OCI-LY7 (cell line): ENCODE measurements at regions not wholly inside any gene's neighbourhood (a gene's known extent, or its start where the extent isn't known, plus 50 kb on each side); places are given as distances from the start of the nearest gene placed in this dataset.

ENCODE experiments used
- BruUV-seq: library from RNA; stranded (reverse); fragments of 400-500 nt; replicated peaks from 2 replicates; lab custom pipeline; 2021; lab: Mats Ljungman, UMichigan
- CTCF ChIA-PET: fragments of 300-600 bp; sonication (Branson Sonifier 250); formaldehyde crosslinking; loops from one replicate; lab custom pipeline; 2022; ENCODE audit warnings: antibody characterized with exemption; ENCODE audit not compliant: unreplicated experiment; lab: Charles Lee
- POLR2A ChIA-PET: fragments of 300-600 bp; sonication (Branson Sonifier 250); formaldehyde crosslinking; loops from one replicate; lab custom pipeline; 2022; ENCODE audit warnings: antibody characterized with exemption; lab: Charles Lee
- DNase-seq: peaks from one replicate; pipeline ENCODE4 v3.0.0-alpha.2; 2015; ENCODE audit warnings: low spot score
- H2AFZ ChIP-seq: fragments of 200-600 bp; sonication (generic), shearing (Covaris generic); 2 replicates; pipeline ENCODE4 v1.6.1; 2014; ENCODE audit warnings: mild to moderate bottlenecking, antibody characterized with exemption, low read length, moderate library complexity
- H3K27ac ChIP-seq: fragments of 200-600 bp; sonication (generic); 2 replicates; pipeline ENCODE4 v1.5.1; 2014; ENCODE audit warnings: mixed run types, low read depth, mild to moderate bottlenecking, moderate library complexity, low read length, inconsistent platforms; ENCODE audit not compliant: poor library complexity, severe bottlenecking
- H3K36me3 ChIP-seq: fragments of 200-600 bp; sonication (generic); 2 replicates; pipeline ENCODE4 v1.6.1; 2014; ENCODE audit warnings: mild to moderate bottlenecking, antibody characterized with exemption, low read length, moderate library complexity, mixed read lengths; ENCODE audit not compliant: insufficient read depth
- H3K4me1 ChIP-seq: fragments of 200-600 bp; sonication (generic); 2 replicates; pipeline ENCODE4 v1.5.1; 2014; ENCODE audit warnings: mild to moderate bottlenecking, low read length; ENCODE audit not compliant: insufficient read depth, poor library complexity, severe bottlenecking
- H3K4me2 ChIP-seq: fragments of 200-600 bp; sonication (generic); 2 replicates; pipeline ENCODE4 v1.6.1; 2014; ENCODE audit warnings: mild to moderate bottlenecking, low read length
- H3K4me3 ChIP-seq: fragments of 200-600 bp; sonication (generic); 2 replicates; pipeline ENCODE4 v1.5.1; 2014; ENCODE audit warnings: mild to moderate bottlenecking, low read depth, low read length; ENCODE audit not compliant: poor library complexity, severe bottlenecking
- H3K79me2 ChIP-seq: fragments of 200-600 bp; sonication (generic); 2 replicates; pipeline ENCODE4 v1.6.1; 2016; ENCODE audit warnings: low read depth, mild to moderate bottlenecking, low read length, moderate library complexity, mixed read lengths; ENCODE audit not compliant: insufficient read depth
- H3K9me2 ChIP-seq: fragments of 200-600 bp; sonication (generic); 2 replicates; pipeline ENCODE4 v1.6.1; 2016; ENCODE audit warnings: mild to moderate bottlenecking, low read length, mixed read lengths; ENCODE audit not compliant: insufficient read depth
- H3K9me3 ChIP-seq: fragments of 200-600 bp; sonication (generic); 2 replicates; pipeline ENCODE4 v1.6.1; 2014; ENCODE audit warnings: mild to moderate bottlenecking, mixed run types, low read length, mixed read lengths
- H4K20me1 ChIP-seq: fragments of 200-600 bp; sonication (generic); 2 replicates; pipeline ENCODE4 v1.6.1; 2014; ENCODE audit warnings: mild to moderate bottlenecking, antibody characterized with exemption, low read length, moderate library complexity, mixed read lengths; ENCODE audit not compliant: insufficient read depth
- CTCF ChIP-seq: fragments of 200-600 bp; sonication (generic); conservative IDR thresholded peaks from 2 replicates; pipeline ENCODE4 v1.5.1; 2014; ENCODE audit warnings: mild to moderate bottlenecking, antibody characterized with exemption, low read length, moderate library complexity, mixed read lengths
- EZH2phosphoT487 ChIP-seq: fragments of 200-600 bp; sonication (generic); IDR thresholded peaks from 2 replicates; pipeline ENCODE4 v1.6.1; 2018; ENCODE audit warnings: low read depth, borderline replicate concordance, mild to moderate bottlenecking, mixed run types, antibody characterized with exemption, low read length, moderate library complexity, mixed read lengths
- intact Hi-C: fragments of 100-400 bp; cut with micrococcal nuclease; formaldehyde crosslinking; loops from one replicate; pipeline ENCODE4 v1.10.0; 2022; ENCODE audit not compliant: unreplicated experiment

GRCh38 chr4:140257461-140258305 is 103.7 kb upstream of the MAML3 start:
- no peak for TF ChIP-seq CTCF
- TF ChIP-seq EZH2phosphoT487 = no peak
- Histone ChIP-seq H3K4me2 (no peak overlapping the region), H4K20me1 (no peaks in the 10 kb centered on the region), H3K9me3 (no peaks in the 10 kb centered on the region), H3K36me3 (no peaks in the 10 kb centered on the region), H3K4me1 (peaks cover 3% of the 10 kb centered on the region), H2AFZ (no peak overlapping the region), H3K9me2 (no peaks in the 10 kb centered on the region), H3K27ac (no peak overlapping the region), H3K4me3 (no peak overlapping the region), H3K79me2 (no peaks in the 10 kb centered on the region)
- POLR2A ChIA-PET = interaction anchor here (0.6 kb wide), 1 partner anchor 792 kb away, joined by 3 read pairs; no protein-coding TSS in a partner anchor
- DNase-seq = no peak
- no TSS peak for BruUV-seq
- CTCF ChIA-PET = no interaction called here
- intact Hi-C loops = loop anchor here (10.0 kb wide), 1 partner anchor 523 kb away; no protein-coding TSS in a partner anchor

GRCh38 chr4:140256941-140257340 is 103.0 kb upstream of the MAML3 start:
- Histone ChIP-seq H3K9me2 (no peaks in the 10 kb centered on the region), H2AFZ (no peak overlapping the region), H4K20me1 (no peaks in the 10 kb centered on the region), H3K36me3 (no peaks in the 10 kb centered on the region), H3K79me2 (no peaks in the 10 kb centered on the region), H3K4me2 (no peak overlapping the region), H3K9me3 (no peaks in the 10 kb centered on the region), H3K4me1 (peaks cover 8% of the 10 kb centered on the region), H3K27ac (no peak overlapping the region), H3K4me3 (no peak overlapping the region)
- ChIA-PET CTCF (no interaction called here), POLR2A (interaction anchor here (0.6 kb wide), 1 partner anchor 793 kb away, joined by 3 read pairs; no protein-coding TSS in a partner anchor)
- TF ChIP-seq EZH2phosphoT487 = no peak
- no peak for TF ChIP-seq CTCF
- intact Hi-C loops = loop anchor here (10.0 kb wide), 1 partner anchor 522 kb away; no protein-coding TSS in a partner anchor
- DNase-seq = no peak
- no TSS peak for BruUV-seq

- TF ChIP-seq CTCF (no peak), EZH2phosphoT487 (no peak)
- Histone ChIP-seq H3K9me2 (no peaks in the 10 kb centered on the region), H3K27ac (no peak overlapping the region), H3K4me1 (peaks cover 8% of the 10 kb centered on the region), H3K79me2 (no peaks in the 10 kb centered on the region), H3K9me3 (no peaks in the 10 kb centered on the region), H3K4me3 (no peak overlapping the region), H4K20me1 (no peaks in the 10 kb centered on the region), H3K36me3 (no peaks in the 10 kb centered on the region), H3K4me2 (no peak overlapping the region), H2AFZ (no peak overlapping the region)
- ChIA-PET POLR2A (no interaction called here), CTCF (no interaction called here)
- intact Hi-C loops = loop anchor here (10.0 kb wide), 1 partner anchor 522 kb away; no protein-coding TSS in a partner anchor
- DNase-seq = no peak
- BruUV-seq = no TSS peak
Observed at GRCh38 chr4:140256335-140256734, 102.4 kb upstream of the MAML3 start.
